ENCODE measurements at regions not wholly inside any gene's neighbourhood (a gene's known extent, or its start where the extent isn't known, plus 50 kb on each side); places are given as distances from the start of the nearest gene placed in this dataset.

DNA sequence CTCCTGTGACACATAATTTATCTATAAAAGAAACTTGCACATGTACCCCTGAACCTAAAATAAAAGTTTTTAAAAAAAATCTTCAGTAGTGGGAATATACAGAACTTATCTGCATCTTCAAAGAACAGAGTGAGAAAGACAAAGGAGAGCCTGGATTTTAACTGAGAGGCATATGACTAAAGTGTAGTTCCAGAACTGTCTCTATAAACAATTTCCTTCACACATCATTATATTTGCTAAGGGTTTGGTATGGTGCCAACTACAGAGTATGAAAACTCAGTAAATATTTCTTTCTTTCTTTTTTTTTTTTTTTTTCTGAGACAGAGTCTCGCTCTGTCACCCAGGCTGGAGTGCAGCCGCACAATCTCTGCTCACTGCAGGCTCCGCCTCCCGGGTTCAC, 49.9 kb upstream of the NFKB1 start (continued):
- no peak for TF ChIP-seq GABPA (IDR thresholded peaks at IDR 0.05; ENCODE audit: low read depth)
- no peak for TF ChIP-seq EZH2phosphoT487 (IDR thresholded peaks at IDR 0.05; ENCODE audit: borderline replicate concordance, low read depth)
- TF ChIP-seq TAF1 (IDR thresholded peaks at IDR 0.05; ENCODE audit: borderline replicate concordance, low read depth, low read length), result no peak
- TF ChIP-seq RFX5 (IDR thresholded peaks at IDR 0.05; ENCODE audit: low read length), result no peak
- TF ChIP-seq, protein P1, sequence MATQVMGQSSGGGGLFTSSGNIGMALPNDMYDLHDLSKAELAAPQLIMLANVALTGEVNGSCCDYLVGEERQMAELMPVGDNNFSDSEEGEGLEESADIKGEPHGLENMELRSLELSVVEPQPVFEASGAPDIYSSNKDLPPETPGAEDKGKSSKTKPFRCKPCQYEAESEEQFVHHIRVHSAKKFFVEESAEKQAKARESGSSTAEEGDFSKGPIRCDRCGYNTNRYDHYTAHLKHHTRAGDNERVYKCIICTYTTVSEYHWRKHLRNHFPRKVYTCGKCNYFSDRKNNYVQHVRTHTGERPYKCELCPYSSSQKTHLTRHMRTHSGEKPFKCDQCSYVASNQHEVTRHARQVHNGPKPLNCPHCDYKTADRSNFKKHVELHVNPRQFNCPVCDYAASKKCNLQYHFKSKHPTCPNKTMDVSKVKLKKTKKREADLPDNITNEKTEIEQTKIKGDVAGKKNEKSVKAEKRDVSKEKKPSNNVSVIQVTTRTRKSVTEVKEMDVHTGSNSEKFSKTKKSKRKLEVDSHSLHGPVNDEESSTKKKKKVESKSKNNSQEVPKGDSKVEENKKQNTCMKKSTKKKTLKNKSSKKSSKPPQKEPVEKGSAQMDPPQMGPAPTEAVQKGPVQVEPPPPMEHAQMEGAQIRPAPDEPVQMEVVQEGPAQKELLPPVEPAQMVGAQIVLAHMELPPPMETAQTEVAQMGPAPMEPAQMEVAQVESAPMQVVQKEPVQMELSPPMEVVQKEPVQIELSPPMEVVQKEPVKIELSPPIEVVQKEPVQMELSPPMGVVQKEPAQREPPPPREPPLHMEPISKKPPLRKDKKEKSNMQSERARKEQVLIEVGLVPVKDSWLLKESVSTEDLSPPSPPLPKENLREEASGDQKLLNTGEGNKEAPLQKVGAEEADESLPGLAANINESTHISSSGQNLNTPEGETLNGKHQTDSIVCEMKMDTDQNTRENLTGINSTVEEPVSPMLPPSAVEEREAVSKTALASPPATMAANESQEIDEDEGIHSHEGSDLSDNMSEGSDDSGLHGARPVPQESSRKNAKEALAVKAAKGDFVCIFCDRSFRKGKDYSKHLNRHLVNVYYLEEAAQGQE (IDR thresholded peaks at IDR 0.05; ENCODE audit: low read depth, low read length), result no peak
- TF ChIP-seq POLR2AphosphoS5 (IDR thresholded peaks at IDR 0.05; ENCODE audit: low read depth, low read length), result no peak

All from SK-N-SH (cell line).